GM18909 (cell line): ENCODE measurements at regions not wholly inside any gene's neighbourhood (a gene's known extent, or its start where the extent isn't known, plus 50 kb on each side); places are given as distances from the start of the nearest gene placed in this dataset.
A peak's percentile ranks its signal among the peaks of the same experiment; 100 is the strongest.

Experiments used
- ATAC-seq: cut with Tn5 transposase; IDR thresholded peaks from one replicate; pipeline ENCODE4 v1.9.1; 2021; ENCODE audit warnings: mild to moderate bottlenecking; ENCODE audit not compliant: unreplicated experiment, poor library complexity

GRCh38 chr5:74221413-74221812 lies 419.1 kb downstream of the ENC1 start:
- no peak for ATAC-seq

GRCh38 chr5:74216012-74216411 lies 424.5 kb downstream of the ENC1 start:
- no peak for ATAC-seq

GRCh38 chr5:74212336-74212735 lies 428.2 kb downstream of the ENC1 start:
- ATAC-seq = no peak

- no peak for ATAC-seq
These were observed 431.0 kb downstream of the ENC1 start for GRCh38 chr5:74209571-74209970.

GRCh38 chr5:74206579-74207550 lies 433.7 kb downstream of the ENC1 start:
- ATAC-seq = no peak

GRCh38 chr5:74205767-74206578 lies 434.6 kb downstream of the ENC1 start:
- no peak for ATAC-seq

- ATAC-seq = peak; percentile 72
These were observed 439.0 kb downstream of the ENC1 start for GRCh38 chr5:74201334-74202081.

- ATAC-seq = no peak
These were observed 440.0 kb downstream of the ENC1 start for GRCh38 chr5:74200560-74200959.

GRCh38 chr5:74199436-74200210 lies 440.9 kb downstream of the ENC1 start:
- no peak for ATAC-seq

- peak; percentile 47 for ATAC-seq
These were observed 441.5 kb downstream of the ENC1 start for GRCh38 chr5:74199005-74199404.

- no peak for ATAC-seq
These were observed 442.4 kb downstream of the ENC1 start for GRCh38 chr5:74198156-74198555.

GRCh38 chr5:74196233-74196632 lies 444.3 kb downstream of the ENC1 start:
- ATAC-seq = peak; percentile 83

GRCh38 chr5:74194196-74194595 lies 446.3 kb downstream of the ENC1 start:
- ATAC-seq = no peak

GRCh38 chr5:74192606-74193299 lies 447.8 kb downstream of the ENC1 start:
- no peak for ATAC-seq

- no peak for ATAC-seq
These were observed 452.0 kb downstream of the ENC1 start for GRCh38 chr5:74188351-74189105.

- no peak for ATAC-seq
These were observed 452.8 kb downstream of the ENC1 start for GRCh38 chr5:74187757-74188156.

GRCh38 chr5:74186356-74187315 lies 453.9 kb downstream of the ENC1 start:
- no peak for ATAC-seq
